ENCODE measurements at regions not wholly inside any gene's neighbourhood (a gene's known extent, or its start where the extent isn't known, plus 50 kb on each side); places are given as distances from the start of the nearest gene placed in this dataset.
A peak's percentile ranks its signal among the peaks of the same experiment; 100 is the strongest.

GRCh38 chr3:161759444-161759843, 262.8 kb downstream of the OTOL1 start:
- no peaks in the 10 kb centered on the region for H3K36me3 ChIP-seq (ENCODE audit: control insufficient read depth, insufficient read depth, low read length)
- no peak for DNase-seq (ENCODE audit: low read depth)
- no peaks in the 10 kb centered on the region for H3K27me3 ChIP-seq (ENCODE audit: control insufficient read depth, insufficient read depth, low read length)
- H3K4me3 ChIP-seq (ENCODE audit: low read depth, low read length): no peak overlapping the region
- no peak for TF ChIP-seq CTCF (IDR thresholded peaks at IDR 0.05; ENCODE audit: insufficient read depth, low read length, poor library complexity, severe bottlenecking)

GRCh38 chr3:161766331-161766730, 269.7 kb downstream of the OTOL1 start:
- TF ChIP-seq CTCF (IDR thresholded peaks at IDR 0.05; ENCODE audit: insufficient read depth, low read length, poor library complexity, severe bottlenecking): no peak

GRCh38 chr3:161770484-161771386, 274.1 kb downstream of the OTOL1 start:
- TF ChIP-seq CTCF (IDR thresholded peaks at IDR 0.05; ENCODE audit: insufficient read depth, low read length, poor library complexity, severe bottlenecking): no peak
- no peaks in the 10 kb centered on the region for H3K27me3 ChIP-seq (ENCODE audit: control insufficient read depth, insufficient read depth, low read length)
- no peaks in the 10 kb centered on the region for H3K36me3 ChIP-seq (ENCODE audit: control insufficient read depth, insufficient read depth, low read length)
- no peak overlapping the region for H3K4me3 ChIP-seq (ENCODE audit: low read depth, low read length)
- peak; percentile 53 for DNase-seq (ENCODE audit: low read depth)

More at GRCh38 chr3:161766331-161766730, 269.7 kb downstream of the OTOL1 start:
- no peak for DNase-seq (ENCODE audit: low read depth)
- Histone ChIP-seq H3K4me3 (ENCODE audit: low read depth, low read length) (no peak overlapping the region), H3K27me3 (ENCODE audit: control insufficient read depth, insufficient read depth, low read length) (no peaks in the 10 kb centered on the region), H3K36me3 (ENCODE audit: control insufficient read depth, insufficient read depth, low read length) (no peaks in the 10 kb centered on the region)

- Histone ChIP-seq H3K4me3 (ENCODE audit: low read depth, low read length) (no peak overlapping the region), H3K27me3 (ENCODE audit: control insufficient read depth, insufficient read depth, low read length) (no peaks in the 10 kb centered on the region), H3K36me3 (ENCODE audit: control insufficient read depth, insufficient read depth, low read length) (no peaks in the 10 kb centered on the region)
- no peak for DNase-seq (ENCODE audit: low read depth)
- TF ChIP-seq CTCF (IDR thresholded peaks at IDR 0.05; ENCODE audit: insufficient read depth, low read length, poor library complexity, severe bottlenecking): no peak
Measured at GRCh38 chr3:161781381-161781780, 284.8 kb downstream of the OTOL1 start.

GRCh38 chr3:161793194-161793930, 296.8 kb downstream of the OTOL1 start:
- Histone ChIP-seq H3K36me3 (ENCODE audit: control insufficient read depth, insufficient read depth, low read length) (no peaks in the 10 kb centered on the region), H3K27me3 (ENCODE audit: control insufficient read depth, insufficient read depth, low read length) (no peaks in the 10 kb centered on the region), H3K4me3 (ENCODE audit: low read depth, low read length) (no peak overlapping the region)
- DNase-seq (ENCODE audit: low read depth): no peak
- no peak for TF ChIP-seq CTCF (IDR thresholded peaks at IDR 0.05; ENCODE audit: insufficient read depth, low read length, poor library complexity, severe bottlenecking)
